Transverse colon (tissue), 4 donors: ENCODE measurements at regions not wholly inside any gene's neighbourhood (a gene's known extent, or its start where the extent isn't known, plus 50 kb on each side); places are given as distances from the start of the nearest gene placed in this dataset.

Experiments used
- DNase-seq: peaks from one replicate; pipeline ENCODE4 v3.0.0-alpha.2; 2019
- H3K27ac ChIP-seq, 4 donors: fragments of 200-600 bp; sonication (generic); 2 replicates each; pipeline ENCODE4 v1.5.1; 2016 to 2018; ENCODE audit warnings: inconsistent platforms in 4 of 4
- H3K27me3 ChIP-seq: fragments of 200-600 bp; sonication (generic); 2 replicates; pipeline ENCODE4 v1.5.1; 2017; ENCODE audit warnings: inconsistent platforms
- H3K36me3 ChIP-seq, 4 donors: fragments of 200-600 bp; sonication (generic); 2 replicates each; pipeline ENCODE4 v1.5.1; 2017 to 2019; ENCODE audit warnings: inconsistent platforms in 4 of 4
- H3K4me1 ChIP-seq, 4 donors: fragments of 200-600 bp; sonication (generic); 2 replicates each; pipeline ENCODE4 v1.5.1; 2017 to 2020; ENCODE audit warnings: inconsistent platforms in 4 of 4
- H3K4me3 ChIP-seq, 4 donors: fragments of 200-600 bp; sonication (generic); 1 replicate in 1 of 4; 2 replicates in 3 of 4; pipeline versions ENCODE4 v1.5.1 to v1.6.1; 2017 to 2019; ENCODE audit warnings: inconsistent platforms in 4 of 4
- H3K9me3 ChIP-seq, 2 donors: fragments of 200-600 bp; sonication (generic); 2 replicates each; pipeline ENCODE4 v1.5.1; 2017 to 2019; ENCODE audit warnings: inconsistent platforms in 2 of 2
- EP300 ChIP-seq: sonication (generic); formaldehyde crosslinking; IDR thresholded peaks from one replicate; pipeline ENCODE4 v1.6.1; 2017; ENCODE audit warnings: antibody characterized with exemption, low read depth
- POLR2A ChIP-seq: fragments of 450-650 bp; IDR thresholded peaks from one replicate; pipeline ENCODE4 v1.6.1; 2016; ENCODE audit warnings: antibody characterized with exemption, mild to moderate bottlenecking, moderate library complexity
- POLR2AphosphoS5 ChIP-seq, 3 donors: sonication (generic); formaldehyde crosslinking; IDR thresholded peaks; one replicate each; pipeline ENCODE4 v1.6.1; 2016; ENCODE audit warnings: antibody characterized with exemption in 3 of 3
- WGBS, 2 donors: methylation state at CpG; one replicate each; pipeline ENCODE4 v1.1.5; 2018; ENCODE audit warnings: low coverage in 1 of 2; 5-methylcytosine and 5-hydroxymethylcytosine counted together
- in situ Hi-C, 4 donors: fragments of 200-750 bp; cut with MboI; loops; one replicate each; pipeline versions ENCODE4 v1.15.0 to v1.15.1; 2017; ENCODE audit warnings: low sequenced_read_pairs in 3 of 4, low pct_ligation_motif_present in 1 of 4, low pct_unique_long_range_greater_than_20kb in 1 of 4
- intact Hi-C: fragments of 100-400 bp; cut with DNase I; formaldehyde crosslinking; loops from one replicate; pipeline ENCODE4 v1.15.1; 2023; ENCODE audit warnings: low total_unique reads
- TF ChIP-seq, protein P1 (sequence below), 5 experiments: fragments of 200-600 bp in 3 of 5; fragments of 450-650 bp in 2 of 5; sonication (generic) in 3 of 5; IDR thresholded peaks; 1 replicate in 2 of 5; 2 replicates in 3 of 5; pipeline ENCODE4 v1.5.1; 2016 to 2017; ENCODE audit warnings: antibody characterized with exemption in 5 of 5, inconsistent platforms in 3 of 5, mild to moderate bottlenecking in 2 of 5, moderate library complexity in 1 of 5

GRCh38 chr21:16287046-16287445 lies 557.3 kb downstream of the USP25 start:
- TF ChIP-seq POLR2AphosphoS5 (IDR thresholded peaks at IDR 0.05), result no peak
- TF ChIP-seq EP300, result no peak
- TF ChIP-seq, protein P1, sequence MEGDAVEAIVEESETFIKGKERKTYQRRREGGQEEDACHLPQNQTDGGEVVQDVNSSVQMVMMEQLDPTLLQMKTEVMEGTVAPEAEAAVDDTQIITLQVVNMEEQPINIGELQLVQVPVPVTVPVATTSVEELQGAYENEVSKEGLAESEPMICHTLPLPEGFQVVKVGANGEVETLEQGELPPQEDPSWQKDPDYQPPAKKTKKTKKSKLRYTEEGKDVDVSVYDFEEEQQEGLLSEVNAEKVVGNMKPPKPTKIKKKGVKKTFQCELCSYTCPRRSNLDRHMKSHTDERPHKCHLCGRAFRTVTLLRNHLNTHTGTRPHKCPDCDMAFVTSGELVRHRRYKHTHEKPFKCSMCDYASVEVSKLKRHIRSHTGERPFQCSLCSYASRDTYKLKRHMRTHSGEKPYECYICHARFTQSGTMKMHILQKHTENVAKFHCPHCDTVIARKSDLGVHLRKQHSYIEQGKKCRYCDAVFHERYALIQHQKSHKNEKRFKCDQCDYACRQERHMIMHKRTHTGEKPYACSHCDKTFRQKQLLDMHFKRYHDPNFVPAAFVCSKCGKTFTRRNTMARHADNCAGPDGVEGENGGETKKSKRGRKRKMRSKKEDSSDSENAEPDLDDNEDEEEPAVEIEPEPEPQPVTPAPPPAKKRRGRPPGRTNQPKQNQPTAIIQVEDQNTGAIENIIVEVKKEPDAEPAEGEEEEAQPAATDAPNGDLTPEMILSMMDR (IDR thresholded peaks at IDR 0.05), result no peak
- no peak for TF ChIP-seq POLR2A
- intact Hi-C loops (no loop called here), in situ Hi-C loops (no loop called here)
- Histone ChIP-seq H3K4me1 (no peaks in the 10 kb centered on the region), H3K4me3 (no peak overlapping the region), H3K27me3 (no peaks in the 10 kb centered on the region), H3K27ac (no peak overlapping the region), H3K36me3 (no peaks in the 10 kb centered on the region), H3K9me3 (no peaks in the 10 kb centered on the region)
- no peak for DNase-seq
- WGBS, 2 donors, result 24 to 34% methylated on average over 2 of the region's 2 CpGs

- Histone ChIP-seq H3K4me1 (no peaks in the 10 kb centered on the region), H3K9me3 (no peaks in the 10 kb centered on the region), H3K27ac (no peak overlapping the region), H3K4me3 (no peak overlapping the region), H3K36me3 (no peaks in the 10 kb centered on the region), H3K27me3 (no peaks in the 10 kb centered on the region)
- 89 to 90% methylated on average over 7 of the region's 7 CpGs for WGBS, 2 donors
- DNase-seq, result no peak
- TF ChIP-seq POLR2AphosphoS5 (IDR thresholded peaks at IDR 0.05) (no peak), EP300 (no peak), POLR2A (no peak)
- TF ChIP-seq, protein P1 (IDR thresholded peaks at IDR 0.05), result no peak
- intact Hi-C loops, result no loop called here
- in situ Hi-C loops, result no loop called here
Observed at GRCh38 chr21:16291296-16291695, 561.5 kb downstream of the USP25 start.

DNA sequence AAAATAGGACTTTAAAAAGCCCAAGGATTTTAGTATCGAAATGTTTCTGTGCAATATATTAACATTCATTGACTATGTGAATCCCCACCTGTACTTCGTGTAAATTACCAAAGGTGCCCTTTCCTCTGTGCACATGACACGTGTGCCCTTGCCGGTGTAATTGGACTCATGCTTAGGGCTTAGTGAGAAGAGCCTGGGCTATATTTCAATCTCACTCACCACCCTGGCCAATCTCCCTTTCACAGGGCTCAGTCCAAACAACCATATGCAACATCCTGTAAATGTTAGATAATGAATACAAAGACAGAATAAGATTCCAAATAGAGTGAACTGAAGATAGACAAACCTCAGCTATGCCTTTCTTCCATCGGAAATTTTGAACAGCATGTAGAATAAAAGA lies 564.3 kb downstream of the USP25 start:
- WGBS, 2 donors, result 85 to 88% methylated on average over 2 to 5 of the region's 5 CpGs
- intact Hi-C loops, result no loop called here

GRCh38 chr21:16302851-16303282 lies 573.1 kb downstream of the USP25 start:
- no peaks in the 10 kb centered on the region for H3K27me3 ChIP-seq
- WGBS, 2 donors, result 58% methylated on average over 3 to 4 of the region's 4 CpGs
- H3K4me1 ChIP-seq, result no peaks in the 10 kb centered on the region
- H3K27ac ChIP-seq, result peak overlapping the region in 1 of 4 donors; percentile 34
- H3K36me3 ChIP-seq, result no peaks in the 10 kb centered on the region
- H3K9me3 ChIP-seq, result no peaks in the 10 kb centered on the region
- intact Hi-C loops (no loop called here), in situ Hi-C loops (no loop called here)
- H3K4me3 ChIP-seq, result no peak overlapping the region
- DNase-seq, result no peak
- TF ChIP-seq EP300, result no peak
- no peak for TF ChIP-seq POLR2A
- TF ChIP-seq, protein P1 (IDR thresholded peaks at IDR 0.05), result no peak
- no peak for TF ChIP-seq POLR2AphosphoS5 (IDR thresholded peaks at IDR 0.05)

More for the DNA sequence above, 564.3 kb downstream of the USP25 start:
- TF ChIP-seq POLR2A, result no peak
- TF ChIP-seq POLR2AphosphoS5 (IDR thresholded peaks at IDR 0.05), result no peak
- TF ChIP-seq, protein P1 (IDR thresholded peaks at IDR 0.05), result no peak
- no peak for TF ChIP-seq EP300
- Histone ChIP-seq H3K27me3 (no peaks in the 10 kb centered on the region), H3K9me3 (no peaks in the 10 kb centered on the region), H3K27ac (no peak overlapping the region), H3K4me3 (no peak overlapping the region), H3K4me1 (no peaks in the 10 kb centered on the region), H3K36me3 (no peaks in the 10 kb centered on the region)
- in situ Hi-C loops, result no loop called here
- no peak for DNase-seq
